ENCODE measurements at regions not wholly inside any gene's neighbourhood (a gene's known extent, or its start where the extent isn't known, plus 50 kb on each side); places are given as distances from the start of the nearest gene placed in this dataset.

DNA sequence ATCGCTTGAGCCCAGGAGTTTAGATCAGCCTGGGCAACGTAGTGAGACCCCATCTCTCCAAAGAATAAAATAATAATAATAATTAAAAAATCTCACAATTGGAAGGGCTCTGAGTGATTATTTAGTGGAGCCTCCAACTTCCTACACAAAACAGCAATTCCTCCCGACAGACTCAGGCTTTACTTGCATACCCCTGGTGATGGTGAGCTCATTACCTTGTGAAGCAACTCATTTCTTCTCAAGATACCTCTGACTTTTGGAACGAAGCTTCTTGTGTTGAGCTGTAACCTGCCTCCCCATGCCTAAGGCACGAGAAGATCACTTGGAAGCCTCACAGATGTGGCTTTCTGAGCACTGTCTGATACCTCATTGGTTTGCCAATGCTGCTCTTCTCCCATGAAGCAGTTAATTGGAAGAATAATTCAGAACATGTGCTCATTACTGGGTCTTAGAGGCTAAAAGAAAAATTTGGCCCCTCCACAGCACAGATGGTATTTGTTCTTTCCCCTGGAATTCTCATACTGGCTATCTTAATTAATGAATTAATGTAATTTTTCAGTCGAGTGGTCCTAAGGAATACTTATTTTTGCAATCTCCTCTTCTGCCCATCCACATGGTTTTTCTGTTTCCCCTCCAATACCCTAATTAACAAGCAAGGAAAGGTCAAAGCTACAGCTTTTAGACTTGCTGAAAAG is 769.0 kb downstream of the TYW1 start:
- no peaks in the 10 kb centered on the region for H3K4me1 ChIP-seq (ENCODE audit: control insufficient read depth, insufficient read depth, low read length)
- no peak overlapping the region for H3K27ac ChIP-seq (ENCODE audit: low read length)
- H3K27me3 ChIP-seq (ENCODE audit: control insufficient read depth, insufficient read depth, low read length): no peaks in the 10 kb centered on the region
- peaks cover 8% of the 10 kb centered on the region for H3K9me3 ChIP-seq (ENCODE audit: control insufficient read depth, insufficient read depth, low read length)
- H3K36me3 ChIP-seq (ENCODE audit: control insufficient read depth, insufficient read depth, low read length): no peaks in the 10 kb centered on the region
- DNase-seq (ENCODE audit: low read depth, low spot score): no peak
- no CpG with 5 or more reads among the region's 6 CpGs for WGBS (ENCODE audit: insufficient coverage, insufficient read length)
- no peak overlapping the region for H3K4me3 ChIP-seq (ENCODE audit: low read length)

DNA sequence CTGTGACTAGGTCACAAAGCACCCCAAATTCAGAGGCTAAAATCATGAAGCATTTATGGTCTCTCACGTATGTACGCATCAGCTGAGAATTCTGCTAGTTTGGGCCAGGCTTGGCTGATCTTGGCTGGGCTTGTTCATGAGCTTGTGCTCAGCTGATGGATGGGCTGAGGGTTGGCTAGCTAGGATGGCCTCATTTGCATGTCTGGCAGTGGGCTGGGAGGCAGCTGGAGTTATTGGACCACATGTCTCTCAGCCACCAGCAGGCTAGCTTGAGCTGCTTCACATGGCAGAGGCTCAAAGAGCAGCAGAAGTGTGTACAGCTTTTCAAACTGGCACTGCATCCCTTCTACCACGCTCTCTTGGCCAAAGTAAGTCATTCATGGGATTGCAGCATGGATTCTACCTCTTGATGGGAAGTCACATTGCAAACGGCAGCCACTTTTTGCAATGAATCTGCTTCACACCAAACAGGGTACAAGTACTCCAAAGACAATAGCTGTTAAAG is 770.3 kb downstream of the TYW1 start:
- H3K36me3 ChIP-seq (ENCODE audit: control insufficient read depth, insufficient read depth, low read length): no peaks in the 10 kb centered on the region
- H3K27ac ChIP-seq (ENCODE audit: low read length): no peak overlapping the region
- no peak overlapping the region for H3K4me3 ChIP-seq (ENCODE audit: low read length)
- no peak for DNase-seq (ENCODE audit: low read depth, low spot score)
- H3K9me3 ChIP-seq (ENCODE audit: control insufficient read depth, insufficient read depth, low read length): peaks cover 11% of the 10 kb centered on the region
- no peaks in the 10 kb centered on the region for H3K27me3 ChIP-seq (ENCODE audit: control insufficient read depth, insufficient read depth, low read length)
- no peaks in the 10 kb centered on the region for H3K4me1 ChIP-seq (ENCODE audit: control insufficient read depth, insufficient read depth, low read length)
- no CpG with 5 or more reads among the region's 4 CpGs for WGBS (ENCODE audit: insufficient coverage, insufficient read length)

DNA sequence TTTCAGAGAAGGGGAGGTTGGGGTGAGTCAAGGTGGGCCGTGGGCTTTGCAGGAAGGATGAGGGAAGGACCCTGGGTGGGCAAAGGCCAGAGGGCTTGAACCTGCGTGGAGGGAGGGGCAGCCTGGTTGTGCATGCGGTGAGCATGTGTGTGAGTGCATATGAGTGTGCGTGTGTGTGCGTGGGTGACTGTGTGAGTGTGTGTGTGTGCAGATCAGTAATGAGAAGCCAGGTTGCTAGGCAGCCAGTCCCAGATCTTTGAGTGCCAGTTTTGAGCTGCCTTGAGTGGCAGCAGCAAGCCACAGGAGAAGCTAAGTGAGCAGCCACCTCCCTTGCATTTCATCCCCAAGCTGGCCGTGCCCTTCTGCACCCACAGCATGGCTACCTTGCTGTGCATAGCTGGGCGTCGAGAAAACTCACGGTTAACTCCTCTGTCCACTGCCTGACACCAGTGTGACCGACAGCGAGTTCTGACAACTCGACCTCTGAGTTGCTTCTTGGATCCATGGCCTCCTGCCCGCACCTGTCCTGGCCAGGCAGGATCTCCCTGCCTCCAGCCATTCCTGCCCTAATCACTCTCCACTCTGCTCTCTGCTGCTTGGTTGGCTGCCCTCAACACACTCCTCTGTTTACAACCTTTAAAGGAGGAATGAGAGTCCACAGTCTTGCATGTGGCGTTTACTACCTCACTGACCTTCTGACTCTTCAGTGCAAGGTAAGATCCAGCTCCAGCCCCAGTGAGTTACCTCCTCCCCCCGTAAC is 775.4 kb downstream of the TYW1 start:
- Histone ChIP-seq H3K36me3 (ENCODE audit: control insufficient read depth, insufficient read depth, low read length) (no peaks in the 10 kb centered on the region), H3K27me3 (ENCODE audit: control insufficient read depth, insufficient read depth, low read length) (no peaks in the 10 kb centered on the region), H3K9me3 (ENCODE audit: control insufficient read depth, insufficient read depth, low read length) (peaks cover 23% of the 10 kb centered on the region), H3K27ac (ENCODE audit: low read length) (no peak overlapping the region), H3K4me1 (ENCODE audit: control insufficient read depth, insufficient read depth, low read length) (no peaks in the 10 kb centered on the region), H3K4me3 (ENCODE audit: low read length) (no peak overlapping the region)
- no CpG with 5 or more reads among the region's 15 CpGs for WGBS (ENCODE audit: insufficient coverage, insufficient read length)
- no peak for DNase-seq (ENCODE audit: low read depth, low spot score)

DNA sequence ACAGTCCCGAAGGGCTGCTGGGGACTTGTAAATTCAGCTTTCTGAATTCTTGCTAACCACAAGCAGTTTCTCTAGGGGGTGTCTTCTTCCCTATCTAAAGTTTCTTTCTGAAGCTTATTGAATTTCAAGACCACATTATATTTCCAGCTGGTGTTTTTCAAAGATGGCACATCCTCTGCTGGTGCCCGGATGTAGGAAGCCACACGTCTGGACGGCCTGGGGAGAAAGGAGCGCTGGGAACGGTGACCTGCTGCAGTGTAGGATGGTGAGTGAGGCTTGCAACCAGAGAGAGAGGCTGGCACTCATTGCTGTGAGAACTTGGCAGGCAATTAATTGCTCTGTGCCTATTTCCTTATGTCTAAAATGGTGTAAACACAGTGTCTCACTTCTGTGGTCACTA is 776.4 kb downstream of the TYW1 start:
- no peaks in the 10 kb centered on the region for H3K36me3 ChIP-seq (ENCODE audit: control insufficient read depth, insufficient read depth, low read length)
- H3K4me3 ChIP-seq (ENCODE audit: low read length): no peak overlapping the region
- WGBS (ENCODE audit: insufficient coverage, insufficient read length): no CpG with 5 or more reads among the region's 6 CpGs
- H3K27me3 ChIP-seq (ENCODE audit: control insufficient read depth, insufficient read depth, low read length): no peaks in the 10 kb centered on the region
- no peaks in the 10 kb centered on the region for H3K4me1 ChIP-seq (ENCODE audit: control insufficient read depth, insufficient read depth, low read length)
- no peak overlapping the region for H3K27ac ChIP-seq (ENCODE audit: low read length)
- peaks cover 24% of the 10 kb centered on the region for H3K9me3 ChIP-seq (ENCODE audit: control insufficient read depth, insufficient read depth, low read length)
- DNase-seq (ENCODE audit: low read depth, low spot score): no peak

DNA sequence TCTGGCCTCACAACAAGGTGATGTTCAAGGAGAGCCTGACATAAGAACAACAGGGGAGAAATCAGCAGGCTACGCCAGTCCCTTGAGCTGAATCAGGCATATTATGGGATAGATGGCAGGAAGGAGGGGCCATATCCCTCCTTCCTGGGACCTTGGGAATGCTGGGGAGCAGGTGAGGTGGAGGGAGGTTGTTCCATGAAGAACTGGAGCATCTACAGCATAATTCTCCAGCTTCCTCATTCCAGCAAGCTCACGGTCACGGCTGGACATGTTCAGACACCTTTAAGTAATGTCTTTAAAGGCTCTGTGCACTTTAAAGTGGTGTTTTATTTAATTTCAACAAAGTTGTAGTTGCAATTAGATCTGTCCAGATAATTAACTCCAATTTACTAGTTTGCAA is 780.5 kb downstream of the TYW1 start:
- no peak overlapping the region for H3K27ac ChIP-seq (ENCODE audit: low read length)
- DNase-seq (ENCODE audit: low read depth, low spot score): no peak
- no peaks in the 10 kb centered on the region for H3K36me3 ChIP-seq (ENCODE audit: control insufficient read depth, insufficient read depth, low read length)
- no peaks in the 10 kb centered on the region for H3K4me1 ChIP-seq (ENCODE audit: control insufficient read depth, insufficient read depth, low read length)
- no CpG with 5 or more reads among the region's 3 CpGs for WGBS (ENCODE audit: insufficient coverage, insufficient read length)
- H3K9me3 ChIP-seq (ENCODE audit: control insufficient read depth, insufficient read depth, low read length): peaks cover 19% of the 10 kb centered on the region
- H3K4me3 ChIP-seq (ENCODE audit: low read length): no peak overlapping the region
- no peaks in the 10 kb centered on the region for H3K27me3 ChIP-seq (ENCODE audit: control insufficient read depth, insufficient read depth, low read length)

DNA sequence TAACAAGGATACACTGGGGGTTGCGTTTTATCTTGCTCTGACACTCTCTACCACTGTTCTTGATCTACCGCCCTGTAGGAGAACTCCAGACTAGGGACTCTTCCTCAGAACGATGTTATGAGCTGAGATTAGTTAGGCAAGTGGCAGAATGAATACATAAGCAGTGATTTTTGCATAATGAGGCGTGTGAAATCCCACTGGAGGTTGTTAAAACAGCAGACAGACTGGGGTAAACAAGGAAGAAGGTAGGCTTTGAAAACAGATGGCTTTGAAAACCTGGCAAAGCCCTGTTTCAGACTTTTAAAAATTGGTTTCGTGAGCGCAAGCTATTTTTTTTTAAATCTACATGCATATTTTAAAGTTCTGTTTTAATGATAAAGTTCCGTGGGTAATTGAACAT is 785.2 kb downstream of the TYW1 start:
- no peak overlapping the region for H3K27ac ChIP-seq (ENCODE audit: low read length)
- no peaks in the 10 kb centered on the region for H3K27me3 ChIP-seq (ENCODE audit: control insufficient read depth, insufficient read depth, low read length)
- no peak overlapping the region for H3K4me3 ChIP-seq (ENCODE audit: low read length)
- no peak for DNase-seq (ENCODE audit: low read depth, low spot score)
- no CpG with 5 or more reads among the region's 7 CpGs for WGBS (ENCODE audit: insufficient coverage, insufficient read length)
- H3K4me1 ChIP-seq (ENCODE audit: control insufficient read depth, insufficient read depth, low read length): no peaks in the 10 kb centered on the region
- peaks cover 13% of the 10 kb centered on the region; the same call in 1 of the 2 replicates for H3K9me3 ChIP-seq (ENCODE audit: control insufficient read depth, insufficient read depth, low read length)
- H3K36me3 ChIP-seq (ENCODE audit: control insufficient read depth, insufficient read depth, low read length): no peaks in the 10 kb centered on the region

DNA sequence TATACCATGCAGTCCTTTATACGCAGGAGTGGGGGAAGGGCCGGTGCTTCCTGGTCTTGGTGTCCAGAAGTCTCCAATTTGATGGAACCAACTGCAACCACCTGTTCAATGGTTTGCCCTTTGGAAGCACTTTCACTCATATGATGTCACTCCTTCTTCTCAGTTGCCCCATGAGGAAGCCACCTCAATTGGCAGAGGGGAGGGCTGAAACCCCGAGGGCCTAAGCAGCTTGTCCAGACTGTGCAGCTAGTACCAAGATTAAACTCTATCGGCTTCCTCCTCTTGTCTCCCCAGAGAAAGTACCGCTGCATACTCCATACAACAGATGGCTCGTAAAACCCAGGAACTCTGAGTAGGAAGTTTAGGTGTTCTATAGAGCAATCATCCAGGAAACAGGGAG is 789.4 kb downstream of the TYW1 start:
- Histone ChIP-seq H3K36me3 (ENCODE audit: control insufficient read depth, insufficient read depth, low read length) (no peaks in the 10 kb centered on the region), H3K4me1 (ENCODE audit: control insufficient read depth, insufficient read depth, low read length) (no peaks in the 10 kb centered on the region), H3K27ac (ENCODE audit: low read length) (no peak overlapping the region), H3K9me3 (ENCODE audit: control insufficient read depth, insufficient read depth, low read length) (peaks cover 21% of the 10 kb centered on the region), H3K27me3 (ENCODE audit: control insufficient read depth, insufficient read depth, low read length) (no peaks in the 10 kb centered on the region), H3K4me3 (ENCODE audit: low read length) (no peak overlapping the region)
- DNase-seq (ENCODE audit: low read depth, low spot score): no peak
- WGBS (ENCODE audit: insufficient coverage, insufficient read length): no CpG with 5 or more reads among the region's 6 CpGs

DNA sequence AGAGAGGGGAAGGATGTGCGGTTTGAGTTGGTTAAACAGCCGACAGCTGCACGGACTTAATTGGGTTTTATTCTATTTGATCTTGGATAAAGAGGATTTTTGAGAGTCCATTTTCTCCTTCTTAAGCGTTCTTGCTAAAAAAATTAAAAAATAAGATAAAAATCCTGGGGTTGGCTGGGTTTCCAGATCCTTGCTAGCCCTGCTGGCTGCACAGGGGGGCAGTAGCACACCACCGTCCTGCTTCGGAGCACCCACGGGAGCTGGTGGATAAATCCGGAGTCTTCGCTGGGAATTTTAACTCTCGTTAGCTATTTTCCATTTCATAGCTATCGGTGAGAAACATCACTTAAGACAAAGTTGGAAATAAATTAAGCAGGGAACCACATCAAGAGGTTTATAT is 792.0 kb downstream of the TYW1 start:
- H3K27ac ChIP-seq (ENCODE audit: low read length): no peak overlapping the region
- no peaks in the 10 kb centered on the region for H3K36me3 ChIP-seq (ENCODE audit: control insufficient read depth, insufficient read depth, low read length)
- WGBS (ENCODE audit: insufficient coverage, insufficient read length): no CpG with 5 or more reads among the region's 11 CpGs
- H3K4me1 ChIP-seq (ENCODE audit: control insufficient read depth, insufficient read depth, low read length): no peaks in the 10 kb centered on the region
- H3K27me3 ChIP-seq (ENCODE audit: control insufficient read depth, insufficient read depth, low read length): no peaks in the 10 kb centered on the region
- no peak for DNase-seq (ENCODE audit: low read depth, low spot score)
- H3K9me3 ChIP-seq (ENCODE audit: control insufficient read depth, insufficient read depth, low read length): peaks cover 27% of the 10 kb centered on the region
- no peak overlapping the region for H3K4me3 ChIP-seq (ENCODE audit: low read length)

DNA sequence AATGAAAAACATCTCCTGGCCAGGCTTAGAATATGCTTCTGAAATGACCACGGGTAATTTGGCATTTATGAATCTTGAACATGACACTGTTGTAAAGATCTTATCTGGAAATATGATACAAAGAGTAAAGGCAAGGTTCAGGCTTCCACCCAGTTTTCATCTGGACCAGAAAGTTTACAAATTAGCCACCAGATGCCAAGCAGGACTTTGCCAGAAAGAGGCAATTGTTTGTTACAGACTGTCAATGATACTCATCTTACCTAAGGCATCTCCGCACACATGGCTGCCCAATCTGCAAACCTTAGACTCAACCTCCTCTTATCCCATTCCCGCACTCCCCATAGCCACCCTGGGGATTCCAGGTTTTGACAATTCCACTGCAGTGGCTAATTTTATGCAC is 795.3 kb downstream of the TYW1 start:
- H3K4me1 ChIP-seq (ENCODE audit: control insufficient read depth, insufficient read depth, low read length): no peaks in the 10 kb centered on the region
- H3K27me3 ChIP-seq (ENCODE audit: control insufficient read depth, insufficient read depth, low read length): no peaks in the 10 kb centered on the region
- DNase-seq (ENCODE audit: low read depth, low spot score): no peak
- H3K4me3 ChIP-seq (ENCODE audit: low read length): no peak overlapping the region
- no peak overlapping the region for H3K27ac ChIP-seq (ENCODE audit: low read length)
- H3K36me3 ChIP-seq (ENCODE audit: control insufficient read depth, insufficient read depth, low read length): no peaks in the 10 kb centered on the region
- H3K9me3 ChIP-seq (ENCODE audit: control insufficient read depth, insufficient read depth, low read length): peaks cover 27% of the 10 kb centered on the region
- no CpG with 5 or more reads among the region's 3 CpGs for WGBS (ENCODE audit: insufficient coverage, insufficient read length)

DNA sequence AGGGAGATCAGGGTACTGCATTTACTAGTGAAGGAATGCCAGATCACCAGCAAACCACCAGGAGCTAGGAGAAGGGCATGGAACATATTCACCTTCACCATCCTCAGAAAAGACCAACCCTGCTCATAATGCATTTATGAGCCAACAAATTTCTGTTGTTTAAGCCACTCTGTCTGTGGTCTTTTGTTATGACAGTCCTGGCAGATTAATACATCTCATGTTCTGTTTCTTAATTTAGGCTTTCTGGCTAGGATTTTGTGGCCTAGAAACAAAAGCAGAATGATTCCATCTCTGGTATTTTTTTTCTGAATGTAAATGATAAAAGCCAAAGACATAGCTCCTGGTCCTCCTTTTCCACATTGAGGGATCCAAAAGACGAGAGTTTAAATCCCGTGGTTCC is 797.9 kb downstream of the TYW1 start:
- no peaks in the 10 kb centered on the region for H3K27me3 ChIP-seq (ENCODE audit: control insufficient read depth, insufficient read depth, low read length)

More for the DNA sequence above, 797.9 kb downstream of the TYW1 start:
- Histone ChIP-seq H3K27ac (ENCODE audit: low read length) (no peak overlapping the region), H3K4me3 (ENCODE audit: low read length) (no peak overlapping the region), H3K4me1 (ENCODE audit: control insufficient read depth, insufficient read depth, low read length) (no peaks in the 10 kb centered on the region), H3K9me3 (ENCODE audit: control insufficient read depth, insufficient read depth, low read length) (peaks cover 20% of the 10 kb centered on the region), H3K36me3 (ENCODE audit: control insufficient read depth, insufficient read depth, low read length) (no peaks in the 10 kb centered on the region)
- WGBS (ENCODE audit: insufficient coverage, insufficient read length): no CpG with 5 or more reads among the region's 2 CpGs
- no peak for DNase-seq (ENCODE audit: low read depth, low spot score)

All from iPS DF 6.9 (cell line).